CD4-positive, alpha-beta T cell treated with Interleukin-15 for 4 hours (primary cell): ENCODE measurements at regions not wholly inside any gene's neighbourhood (a gene's known extent, or its start where the extent isn't known, plus 50 kb on each side); places are given as distances from the start of the nearest gene placed in this dataset.

ENCODE experiments used
- DNase-seq: peaks from one replicate; pipeline ENCODE4 v3.0.0-alpha.2; 2020; ENCODE audit warnings: low spot score

DNA sequence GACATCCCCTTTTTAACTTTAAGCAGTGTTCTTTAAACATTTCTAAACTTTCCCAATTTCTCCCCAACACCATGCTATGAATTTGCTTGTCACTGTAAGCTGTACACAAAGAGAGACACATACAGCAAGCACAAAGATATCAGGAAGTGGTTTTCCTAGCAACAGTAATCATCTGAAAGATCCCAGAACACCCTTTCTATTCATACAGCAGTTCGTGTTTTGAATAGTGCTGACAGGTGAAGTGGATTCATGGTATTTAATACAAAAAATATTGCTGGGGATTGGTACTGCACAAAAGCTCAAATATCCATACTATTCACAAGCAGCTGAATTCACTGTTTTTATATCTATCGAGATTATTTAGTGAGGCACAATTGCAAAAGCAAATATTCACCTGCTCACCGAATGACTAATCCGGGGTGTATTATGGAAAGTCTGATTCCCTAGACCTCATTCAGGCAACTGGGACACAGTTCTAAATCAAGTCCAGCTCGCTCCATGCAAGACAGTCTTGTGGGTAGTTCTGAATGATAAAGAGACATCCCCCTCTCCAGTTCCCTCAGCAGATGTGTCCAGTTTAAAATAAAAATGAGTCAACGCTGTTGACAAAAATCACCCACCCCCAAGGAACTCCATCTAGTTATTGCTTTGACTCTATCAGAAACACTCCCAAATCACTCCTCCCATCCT is 107.1 kb upstream of the TSHZ2 start:
- DNase-seq, result no peak

DNA sequence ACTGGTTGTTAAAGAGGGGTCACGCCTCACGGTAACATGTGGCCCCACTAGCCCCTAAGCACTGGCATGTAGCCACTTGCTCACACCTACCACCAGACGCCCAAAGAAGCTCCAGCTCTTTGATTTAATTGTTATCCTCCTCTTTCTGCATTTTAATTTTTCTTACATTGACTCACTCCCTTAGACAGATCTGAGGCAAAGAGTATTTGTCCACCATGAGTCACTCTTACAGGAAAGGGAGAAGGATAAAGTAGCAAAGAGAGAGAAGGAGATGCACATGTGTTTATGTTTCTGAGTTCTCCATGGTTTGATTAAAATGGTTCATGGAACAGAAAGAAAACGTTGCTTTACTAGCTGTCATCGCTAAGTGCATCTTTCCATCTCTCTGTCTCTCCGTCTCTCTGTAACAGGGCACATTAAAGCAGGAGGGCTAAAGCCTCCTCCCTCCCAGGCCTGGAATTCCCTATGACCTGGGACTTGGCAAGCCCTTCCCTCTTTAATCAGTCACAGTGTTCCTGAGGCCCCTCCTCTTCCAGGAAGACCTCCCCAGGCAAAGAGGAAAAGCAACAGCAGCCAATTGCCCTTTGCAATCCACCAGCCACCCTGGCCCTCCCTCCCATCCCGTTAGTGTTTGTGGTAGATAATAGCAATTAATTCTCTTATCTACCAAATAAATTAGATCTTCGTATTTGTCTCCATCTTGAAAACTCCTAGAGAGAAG is 112.8 kb upstream of the TSHZ2 start:
- no peak for DNase-seq

DNA sequence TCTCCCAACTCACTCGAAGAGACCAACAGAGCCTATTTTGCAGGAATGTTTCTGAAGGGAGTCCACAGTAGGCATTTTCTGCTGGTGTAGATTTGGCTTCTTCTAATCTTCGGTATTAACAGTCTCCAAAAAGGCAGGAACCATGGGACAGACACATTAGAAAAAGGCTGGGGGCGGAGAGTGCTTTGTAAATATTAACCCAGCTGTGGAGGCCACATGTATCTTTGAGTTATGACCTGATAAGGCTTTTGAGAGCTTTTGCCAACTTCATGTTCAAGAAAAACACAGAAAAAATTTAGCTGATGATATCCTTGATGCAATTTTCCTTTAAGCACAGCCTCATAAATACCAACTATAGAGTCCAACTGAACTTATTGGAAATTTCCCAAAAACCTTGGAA is 119.4 kb upstream of the TSHZ2 start:
- no peak for DNase-seq

DNA sequence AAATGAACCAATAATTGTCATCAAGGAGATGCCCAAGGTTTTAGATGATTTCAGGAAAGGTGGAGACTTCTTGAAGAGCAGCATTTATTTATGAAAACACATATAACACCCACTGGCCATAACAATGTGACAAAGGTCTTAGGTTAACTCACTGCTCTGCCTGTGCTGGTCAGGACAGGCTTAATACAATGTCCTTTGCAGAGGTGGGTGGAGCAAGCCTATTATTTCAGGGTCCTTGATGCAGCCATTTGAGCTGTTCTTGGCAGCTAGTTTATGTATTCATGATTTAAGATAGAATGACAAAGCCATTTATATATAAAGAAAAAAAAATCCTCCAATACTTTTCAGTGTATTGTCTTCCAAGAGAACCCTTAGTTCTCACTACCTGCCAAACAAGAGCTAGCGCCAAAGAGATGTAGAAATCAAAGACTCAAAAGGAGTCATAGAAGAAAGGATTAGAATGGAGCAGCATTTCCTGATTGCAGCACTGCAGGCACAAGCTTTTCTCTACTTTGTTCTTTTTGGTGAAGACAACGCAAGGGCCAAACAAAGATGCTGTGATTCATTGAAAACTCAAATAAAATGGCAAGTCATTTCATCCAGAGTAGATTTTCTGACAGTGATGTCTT is 124.3 kb upstream of the TSHZ2 start:
- no peak for DNase-seq

DNA sequence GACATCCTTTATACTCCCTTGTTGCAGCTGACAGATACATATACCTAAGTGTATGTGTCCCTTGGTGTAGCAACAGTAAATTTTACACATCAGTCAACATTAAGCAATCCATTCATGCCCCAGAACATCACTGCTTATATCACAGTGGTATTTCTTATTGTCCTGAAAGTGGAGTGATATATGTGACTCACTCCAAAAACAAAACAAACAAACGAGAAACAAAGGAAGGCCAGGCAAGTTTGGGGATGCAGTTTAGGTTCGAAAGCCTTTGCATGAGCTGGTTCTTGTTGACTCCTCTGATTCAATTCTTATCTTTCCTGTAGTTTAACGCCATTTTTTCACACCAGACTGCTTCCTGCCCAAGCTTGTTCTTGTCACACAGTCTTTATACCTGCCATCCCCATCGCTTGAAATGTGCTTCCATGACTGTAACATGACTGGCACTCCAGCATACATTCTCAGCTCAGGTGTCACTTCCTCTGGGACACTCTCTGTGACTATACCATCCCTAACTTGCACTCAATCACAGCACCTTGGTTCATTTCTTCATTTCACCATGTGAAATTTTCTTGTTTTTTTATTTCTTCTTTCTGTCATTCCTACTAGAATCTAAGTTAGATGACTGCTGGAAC is 125.0 kb upstream of the TSHZ2 start:
- no peak for DNase-seq

DNA sequence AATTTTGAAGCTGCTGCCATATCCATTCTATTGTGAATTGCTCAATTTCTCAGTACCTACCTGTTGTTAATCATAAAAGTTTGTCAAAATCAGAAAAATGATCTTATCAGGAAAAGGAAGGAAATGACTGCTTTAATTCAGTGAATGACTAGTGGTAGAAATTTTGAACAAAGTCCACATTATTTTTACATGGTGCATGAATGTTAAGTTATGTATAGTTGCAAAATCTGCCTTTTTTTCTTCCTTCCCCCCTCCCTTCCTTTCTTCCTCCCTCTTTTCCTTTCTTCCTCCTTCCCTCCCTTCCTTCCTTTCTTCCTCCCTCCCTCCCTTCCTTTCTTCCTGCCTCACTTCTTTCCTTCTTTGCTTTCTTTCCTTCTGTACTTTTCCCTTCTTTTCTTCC is 127.1 kb upstream of the TSHZ2 start:
- no peak for DNase-seq

DNA sequence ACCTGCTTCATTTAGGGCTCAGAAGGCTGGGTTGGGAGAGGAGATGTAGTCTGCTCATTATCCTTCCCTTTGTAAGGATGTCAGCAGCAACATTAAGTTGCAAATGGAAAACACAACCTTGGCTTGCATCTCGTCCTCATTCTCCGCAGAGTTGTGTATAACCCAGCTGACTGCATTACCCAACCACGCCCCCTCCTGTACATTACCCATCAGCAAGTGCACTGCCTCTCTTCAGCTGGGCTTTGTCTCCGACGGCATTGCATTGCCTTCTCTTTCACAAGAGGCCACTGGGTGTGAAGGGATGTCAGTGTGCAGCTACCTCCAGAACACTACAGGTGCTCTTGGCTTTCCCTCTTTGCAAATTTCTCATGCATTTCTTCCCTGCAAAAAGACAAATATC is 128.7 kb upstream of the TSHZ2 start:
- DNase-seq, result no peak

DNA sequence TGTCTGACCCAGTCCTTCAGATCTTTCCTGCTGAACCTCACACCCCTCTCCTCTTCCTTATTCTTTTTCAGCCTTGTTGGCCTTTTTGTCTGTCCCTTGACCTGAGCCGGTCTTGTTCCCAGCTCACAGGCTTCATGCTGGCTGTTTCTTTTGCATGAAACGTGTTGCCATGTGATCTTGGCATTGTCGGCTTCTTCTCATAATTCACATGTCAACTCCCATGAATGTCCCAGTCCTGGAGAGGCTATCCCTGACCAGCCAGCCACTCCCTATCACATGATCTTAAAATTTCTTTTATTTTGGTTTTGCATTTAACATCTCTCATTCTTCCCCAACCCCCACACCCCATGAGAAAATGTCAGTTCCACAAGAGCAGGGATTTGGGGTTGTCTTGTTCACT is 131.2 kb upstream of the TSHZ2 start:
- DNase-seq, result no peak

DNA sequence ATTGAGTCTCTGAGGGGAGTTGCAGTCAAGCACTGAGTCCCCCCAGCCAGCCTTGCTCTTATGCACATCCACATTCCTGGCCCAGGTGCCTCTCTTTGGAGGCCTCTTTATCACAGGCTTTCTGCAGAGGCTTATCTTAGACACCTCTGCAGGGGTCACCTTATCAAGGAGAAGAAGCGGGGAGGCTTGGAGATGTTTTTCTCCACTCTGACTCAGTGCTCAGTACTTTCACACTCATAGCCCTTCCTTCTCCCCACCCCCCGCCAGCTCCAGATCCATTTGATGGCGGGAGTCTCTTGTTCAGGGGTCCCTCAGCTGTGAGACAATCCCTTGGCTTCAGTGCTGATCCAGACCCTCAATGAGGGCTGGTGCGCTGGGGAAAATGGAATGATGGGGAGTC is 132.1 kb upstream of the TSHZ2 start:
- DNase-seq, result no peak

DNA sequence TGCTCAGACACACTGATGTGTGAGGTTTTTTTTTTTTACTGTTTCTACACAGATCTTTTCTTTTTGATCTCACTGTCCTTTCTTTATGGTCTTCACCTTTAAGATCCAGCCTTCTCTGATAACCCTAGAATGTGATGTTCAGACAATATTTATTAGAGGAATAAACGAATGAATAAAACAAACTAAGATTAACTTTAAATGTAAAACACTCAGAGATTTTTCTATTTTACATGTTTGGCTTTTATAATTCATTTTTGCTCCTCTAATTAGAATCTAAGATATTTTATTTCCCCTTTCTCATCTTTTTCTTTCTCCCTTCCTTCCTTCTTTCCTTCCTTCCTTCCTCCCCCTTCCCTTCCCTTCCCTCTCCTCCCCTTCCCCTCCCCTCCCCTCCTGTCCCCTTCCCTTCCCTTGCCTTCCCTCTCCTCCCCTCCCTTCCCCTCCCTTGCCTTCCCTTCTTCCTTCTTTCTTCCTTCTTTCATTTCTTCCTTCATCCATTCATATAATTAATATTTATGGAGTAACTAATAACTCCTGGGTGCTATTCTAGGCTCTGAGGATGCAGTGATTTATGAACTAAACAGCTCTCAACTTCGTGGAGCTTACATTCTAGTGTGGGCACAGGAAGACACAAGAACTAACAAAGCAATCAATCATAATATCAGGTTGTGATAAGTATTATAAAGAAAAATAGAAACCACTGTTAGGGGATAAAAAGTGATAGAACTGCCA is 133.5 kb upstream of the TSHZ2 start:
- DNase-seq, result no peak

DNA sequence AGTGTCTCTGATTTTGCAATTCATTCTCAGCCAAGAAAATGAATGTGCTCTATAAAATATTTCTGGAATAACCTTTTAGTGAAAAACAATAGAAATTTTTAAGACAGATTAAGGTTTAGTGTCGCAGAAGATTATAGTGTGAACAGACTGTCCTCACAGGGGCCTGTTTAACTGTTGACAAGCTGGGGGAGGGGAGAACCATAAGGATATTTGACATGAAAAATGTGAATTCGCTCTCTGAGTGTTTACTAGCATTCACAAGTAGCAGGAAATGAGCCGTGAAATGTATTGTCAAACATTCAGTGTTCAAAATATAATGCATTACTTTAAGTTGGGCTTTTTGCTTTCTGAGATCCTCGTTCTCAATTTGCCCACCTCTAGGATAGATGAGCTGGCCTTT is 134.8 kb upstream of the TSHZ2 start:
- DNase-seq, result no peak

DNA sequence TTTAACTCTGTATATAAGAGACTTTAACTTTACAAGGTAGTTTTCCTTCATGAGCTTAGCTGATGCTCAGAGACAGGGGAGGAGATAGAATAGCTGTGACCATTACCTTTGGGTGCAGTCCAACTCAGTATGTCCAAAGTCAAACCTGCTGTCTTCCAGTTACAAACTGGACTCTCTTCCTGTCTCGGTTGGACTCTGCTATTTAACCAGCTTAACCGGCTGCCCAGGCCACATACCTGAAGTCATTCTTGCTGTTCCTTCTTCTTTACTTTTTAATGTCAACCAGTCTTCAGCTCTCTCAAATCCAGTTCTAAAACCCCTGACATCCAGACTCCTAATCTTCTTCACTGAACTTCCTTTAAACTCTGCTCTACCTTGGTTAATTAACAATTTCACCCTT is 138.3 kb upstream of the TSHZ2 start:
- DNase-seq, result no peak

DNA sequence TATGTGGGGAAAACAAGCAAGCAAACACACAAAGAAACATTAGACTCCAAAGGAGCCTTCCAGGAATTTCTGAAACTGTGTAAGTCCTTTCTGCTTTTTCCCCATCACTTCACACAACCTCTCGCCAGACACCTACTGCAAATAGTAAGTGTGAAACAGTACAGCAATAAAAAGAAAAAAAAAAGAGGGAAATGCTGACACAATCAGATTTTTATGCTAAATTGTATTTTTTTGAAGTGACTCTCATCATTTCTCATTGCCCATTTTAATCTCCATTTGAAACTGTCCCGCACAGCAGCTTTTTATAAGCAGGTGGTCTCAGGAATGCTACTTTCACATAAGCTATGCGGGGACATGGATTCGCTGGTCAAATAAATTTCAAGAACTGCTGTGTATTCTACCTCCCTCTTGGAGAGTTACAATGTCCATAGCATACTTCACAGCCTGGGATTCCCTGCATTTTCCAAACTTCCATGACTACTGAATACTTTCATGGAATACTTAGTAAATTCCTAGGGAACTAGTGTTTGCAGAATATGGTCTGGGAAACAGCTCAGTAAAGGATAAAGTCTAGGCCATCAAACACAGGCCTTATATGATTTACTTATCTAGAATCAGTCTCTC is 139.9 kb upstream of the TSHZ2 start:
- no peak for DNase-seq

DNA sequence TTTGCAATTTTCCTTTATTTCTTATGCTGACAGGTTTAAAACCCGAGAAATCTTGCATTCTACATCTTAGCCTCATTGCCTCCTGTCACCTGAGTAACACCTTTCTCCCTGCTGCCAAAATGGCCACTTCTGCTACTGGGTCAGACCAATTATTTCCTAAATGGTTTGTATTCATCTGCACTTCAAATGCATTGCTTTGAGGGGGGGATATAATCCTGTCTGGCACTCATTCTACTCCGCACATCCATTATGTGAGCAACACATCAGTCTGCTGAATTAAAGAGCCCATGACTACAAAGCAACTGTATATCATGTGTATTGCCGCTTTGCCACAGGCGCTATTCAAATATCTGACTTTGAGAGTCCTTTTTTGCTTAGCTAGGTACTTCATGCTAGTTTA is 141.6 kb upstream of the TSHZ2 start:
- no peak for DNase-seq

DNA sequence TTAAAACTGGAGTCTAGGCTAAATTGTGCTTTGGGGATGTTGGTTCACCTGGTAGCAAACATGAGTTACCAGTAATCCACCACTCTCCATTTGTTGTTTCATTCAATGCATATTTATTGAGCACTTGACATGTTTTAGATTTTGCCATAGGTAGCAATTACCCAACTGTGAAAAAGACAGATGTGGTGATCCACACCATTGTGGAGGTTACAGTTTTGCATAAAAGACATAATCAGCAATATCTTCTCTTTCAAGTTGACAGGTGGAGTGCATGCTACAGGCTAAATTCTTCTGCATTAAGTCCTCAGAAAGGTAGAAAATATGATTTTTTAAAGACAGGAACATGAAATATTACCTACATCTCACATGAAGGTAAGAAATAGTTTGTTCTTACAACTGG is 143.0 kb upstream of the TSHZ2 start:
- no peak for DNase-seq

DNA sequence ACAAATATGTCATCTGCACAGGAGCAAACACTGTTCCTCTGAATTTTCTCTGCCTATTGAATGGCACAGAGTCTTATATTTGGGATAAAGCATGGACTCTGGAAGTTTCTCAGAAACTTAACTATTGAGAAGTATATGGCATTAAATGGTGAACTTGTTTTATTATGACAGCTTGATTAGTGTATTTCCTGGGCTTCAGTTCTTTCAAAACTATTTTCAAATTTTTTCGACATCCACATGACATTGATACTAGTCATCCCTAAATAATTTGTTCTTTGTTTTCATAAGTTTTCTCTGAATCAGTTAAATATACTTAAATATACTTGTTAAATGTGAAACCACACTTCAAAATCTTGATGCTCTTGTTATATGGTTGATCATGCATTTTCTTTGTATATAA is 144.0 kb upstream of the TSHZ2 start:
- no peak for DNase-seq

DNA sequence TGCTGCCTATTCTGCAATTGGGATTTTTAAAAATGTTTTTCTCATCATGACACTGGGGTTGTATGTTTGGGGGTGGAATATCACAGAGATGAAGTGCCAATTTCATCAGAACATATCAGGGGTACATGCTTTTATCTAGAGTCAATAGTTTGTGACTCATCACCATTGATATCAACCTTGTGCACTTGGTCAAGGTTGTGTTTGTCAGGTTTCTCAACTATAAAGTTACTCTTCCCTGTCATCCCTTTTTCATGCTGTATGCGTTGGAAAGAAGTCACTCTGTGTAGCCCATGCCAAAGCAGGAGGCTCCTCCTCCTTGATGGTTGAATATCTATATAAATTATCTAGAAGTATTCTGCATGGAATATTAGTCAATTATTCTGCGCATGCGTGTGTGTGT is 145.4 kb upstream of the TSHZ2 start:
- DNase-seq, result no peak

DNA sequence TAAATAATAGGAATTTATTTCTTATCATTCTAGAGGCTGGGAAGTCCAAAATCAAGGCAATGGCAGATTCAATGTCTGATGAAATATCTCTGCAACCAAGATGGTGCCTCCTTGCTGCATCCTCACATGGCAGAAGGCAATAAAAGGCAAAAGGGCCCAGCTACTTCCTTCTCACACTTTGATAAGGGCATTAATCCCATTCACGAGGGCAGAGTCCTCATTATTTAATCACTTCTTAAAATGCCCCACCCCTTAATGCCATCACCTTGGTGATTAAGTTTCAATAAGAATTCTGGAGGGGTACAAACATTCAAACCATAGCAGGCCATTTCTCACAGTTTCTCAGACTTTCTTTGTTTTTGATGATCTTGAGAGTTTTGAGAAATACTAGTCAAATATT is 145.8 kb upstream of the TSHZ2 start:
- DNase-seq, result no peak

DNA sequence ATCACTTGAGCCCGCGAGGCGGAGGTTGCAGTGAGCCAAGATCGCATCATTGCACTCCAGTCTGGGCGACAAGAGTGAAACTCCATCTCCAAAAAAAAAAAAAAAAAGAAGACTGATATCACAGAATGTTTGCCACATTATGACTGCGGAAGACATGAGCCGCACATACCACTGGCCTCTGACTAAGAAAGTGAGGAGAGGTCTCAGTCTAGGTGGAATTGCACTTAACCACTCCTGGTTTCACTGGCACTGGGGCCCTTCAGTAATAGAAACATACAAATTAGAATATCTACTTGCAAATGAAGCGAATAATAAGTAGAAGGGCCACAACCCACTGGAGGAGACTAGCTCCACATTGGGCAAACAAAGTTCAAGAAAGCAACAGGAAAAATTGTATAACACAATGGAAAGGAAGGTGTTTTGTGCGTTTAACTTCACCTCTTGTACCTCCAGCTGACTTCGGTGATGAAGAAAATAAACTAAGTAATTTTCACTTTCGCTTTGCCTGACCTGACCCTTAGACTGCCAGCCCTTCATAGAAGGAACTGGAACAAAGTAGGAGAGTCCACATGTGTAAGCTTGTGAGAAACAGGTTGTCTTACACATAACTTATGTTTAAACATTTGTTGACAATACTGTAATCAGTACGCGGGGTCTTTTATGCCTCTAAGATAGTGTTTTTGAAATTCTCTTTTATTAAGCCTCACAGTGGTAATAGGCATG is 147.5 kb upstream of the TSHZ2 start:
- no peak for DNase-seq

DNA sequence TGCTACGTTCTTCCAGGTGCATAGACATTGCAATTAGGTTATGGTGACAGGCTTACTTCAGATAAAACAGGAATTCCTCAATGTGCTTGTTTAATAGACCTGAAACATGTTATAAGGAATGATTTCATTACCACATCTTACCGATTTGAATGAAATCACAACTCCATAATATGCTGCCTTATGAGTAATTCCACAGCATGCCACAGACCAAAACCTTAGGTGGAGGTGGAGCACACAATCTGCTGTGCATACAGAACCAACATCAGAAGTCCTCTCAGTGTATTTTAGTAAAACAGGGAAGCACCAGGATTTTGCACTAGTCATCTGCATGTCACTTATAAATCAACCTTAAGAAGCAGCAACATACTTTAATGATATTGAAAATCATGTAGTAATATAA is 148.9 kb upstream of the TSHZ2 start:
- no peak for DNase-seq

DNA sequence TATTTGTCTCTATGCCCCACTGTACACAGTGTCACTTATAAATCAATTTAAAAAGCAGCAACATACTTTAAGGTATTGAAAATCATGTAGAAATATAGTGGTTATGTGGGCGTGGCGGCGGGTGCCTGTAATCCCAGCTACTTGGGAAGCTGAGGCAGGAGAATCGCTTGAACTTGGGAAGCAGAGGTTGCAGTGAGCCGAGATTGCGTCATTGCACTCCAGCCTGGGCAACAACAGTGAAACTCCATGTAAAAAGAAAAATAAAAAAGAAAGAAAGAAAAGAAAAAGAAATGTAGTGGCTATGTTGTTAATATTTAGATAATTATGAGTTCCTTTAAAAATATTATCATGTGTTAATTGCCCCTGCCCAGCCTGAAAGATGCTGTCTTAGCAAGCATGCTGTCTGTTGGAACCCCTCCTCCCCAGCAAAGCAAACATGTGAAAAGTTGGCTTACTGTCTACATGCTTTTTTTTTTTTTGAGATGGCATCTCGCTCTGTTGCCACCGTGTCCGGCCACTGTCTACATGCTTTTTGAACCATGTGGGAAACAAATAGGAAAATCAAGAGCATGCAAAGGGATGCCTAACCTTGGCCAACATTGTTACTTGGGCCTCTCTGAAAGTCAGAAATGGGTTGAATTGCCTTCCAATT is 151.4 kb upstream of the TSHZ2 start:
- no peak for DNase-seq
